Ishikawa (cell line): ENCODE measurements at regions not wholly inside any gene's neighbourhood (a gene's known extent, or its start where the extent isn't known, plus 50 kb on each side); places are given as distances from the start of the nearest gene placed in this dataset.

Experiments
- CEBPB ChIP-seq: IDR thresholded peaks from 2 replicates; pipeline ENCODE4 v1.6.1; 2012
- CREB1 ChIP-seq: IDR thresholded peaks from 2 replicates; pipeline ENCODE4 v1.6.1; 2012; ENCODE audit warnings: low read depth
- EGR1 ChIP-seq: IDR thresholded peaks from 2 replicates; pipeline ENCODE4 v1.6.1; 2012
- EP300 ChIP-seq: IDR thresholded peaks from 2 replicates; pipeline ENCODE4 v1.6.1; 2012; ENCODE audit warnings: borderline replicate concordance
- FOXM1 ChIP-seq: IDR thresholded peaks from 2 replicates; pipeline ENCODE4 v1.6.1; 2012; ENCODE audit warnings: low read depth, borderline replicate concordance
- MAX ChIP-seq: IDR thresholded peaks from 2 replicates; pipeline ENCODE4 v1.6.1; 2012
- NFIC ChIP-seq: IDR thresholded peaks from 2 replicates; pipeline ENCODE4 v1.6.1; 2012
- RAD21 ChIP-seq: IDR thresholded peaks from 2 replicates; pipeline ENCODE4 v1.6.1; 2012; ENCODE audit warnings: low read depth
- REST ChIP-seq: IDR thresholded peaks from 2 replicates; pipeline ENCODE4 v1.6.1; 2012; ENCODE audit warnings: low read depth, mild to moderate bottlenecking
- TAF1 ChIP-seq: IDR thresholded peaks from 2 replicates; pipeline ENCODE4 v1.6.1; 2012; ENCODE audit warnings: low read depth, mild to moderate bottlenecking
- TCF12 ChIP-seq: IDR thresholded peaks from 2 replicates; pipeline ENCODE4 v1.6.1; 2012; ENCODE audit warnings: low read depth
- TEAD4 ChIP-seq: IDR thresholded peaks from 2 replicates; pipeline ENCODE4 v1.6.1; 2012
- USF1 ChIP-seq: IDR thresholded peaks from 2 replicates; pipeline ENCODE4 v1.6.1; 2012
- YY1 ChIP-seq: IDR thresholded peaks from 2 replicates; pipeline ENCODE4 v1.6.1; 2012; ENCODE audit warnings: low read depth
- ZBTB7A ChIP-seq: IDR thresholded peaks from 2 replicates; pipeline ENCODE4 v1.6.1; 2012; ENCODE audit warnings: low read depth

- TF ChIP-seq NFIC (no peak), REST (no peak), YY1 (no peak), EGR1 (no peak), RAD21 (no peak), CEBPB (no peak), USF1 (no peak), FOXM1 (no peak), MAX (no peak), EP300 (no peak), TCF12 (no peak), ZBTB7A (no peak), CREB1 (no peak), TEAD4 (no peak), TAF1 (no peak)
These were observed 292.2 kb downstream of the FBXO8 start for GRCh38 chr4:173991316-173991715.

GRCh38 chr4:173990869-173991210, 292.6 kb downstream of the FBXO8 start:
- TF ChIP-seq NFIC (no peak), EGR1 (no peak), TCF12 (no peak), TAF1 (no peak), MAX (no peak), EP300 (no peak), CREB1 (no peak), REST (no peak), USF1 (no peak), FOXM1 (no peak), ZBTB7A (no peak), TEAD4 (no peak), CEBPB (no peak), RAD21 (no peak), YY1 (no peak)

GRCh38 chr4:173990126-173990868, 293.2 kb downstream of the FBXO8 start:
- TF ChIP-seq REST: no peak
- TF ChIP-seq USF1: no peak
- peak; percentile 29; the same call in 1 of the 2 replicates for TF ChIP-seq RAD21
- no peak for TF ChIP-seq TCF12
- no peak for TF ChIP-seq CEBPB
- TF ChIP-seq NFIC: no peak
- TF ChIP-seq EP300: no peak
- no peak for TF ChIP-seq TAF1

GRCh38 chr4:173960398-173960797, 323.1 kb downstream of the FBXO8 start:
- no peak for TF ChIP-seq YY1
- no peak for TF ChIP-seq EGR1
- no peak for TF ChIP-seq USF1
- no peak for TF ChIP-seq EP300
- no peak for TF ChIP-seq RAD21
- TF ChIP-seq CEBPB: no peak
- TF ChIP-seq TEAD4: no peak
- TF ChIP-seq NFIC: no peak
- TF ChIP-seq ZBTB7A: no peak
- no peak for TF ChIP-seq REST
- no peak for TF ChIP-seq TCF12
- TF ChIP-seq CREB1: no peak
- TF ChIP-seq MAX: no peak
- no peak for TF ChIP-seq TAF1
- TF ChIP-seq FOXM1: no peak
